Panc1 (cell line): ENCODE measurements at regions not wholly inside any gene's neighbourhood (a gene's known extent, or its start where the extent isn't known, plus 50 kb on each side); places are given as distances from the start of the nearest gene placed in this dataset.

Experiments used
- CTCF ChIP-seq: fragments of 450-650 bp; IDR thresholded peaks from 2 replicates; pipeline ENCODE4 v1.5.1; 2017; ENCODE audit warnings: mild to moderate bottlenecking
- POLR2AphosphoS5 ChIP-seq: IDR thresholded peaks from 2 replicates; pipeline ENCODE4 v1.6.1; 2012; ENCODE audit warnings: mild to moderate bottlenecking, low read depth, low read length, moderate library complexity
- REST ChIP-seq, 2 experiments: IDR thresholded peaks; 2 replicates each; pipeline ENCODE4 v1.6.1; 2011 to 2012; ENCODE audit warnings: low read depth in 2 of 2, control low read depth in 1 of 2, low read length in 1 of 2, mild to moderate bottlenecking in 1 of 2, moderate library complexity in 1 of 2; ENCODE audit not compliant: insufficient read depth in 1 of 2

GRCh38 chr1:14247666-14248065, 350.8 kb upstream of the KAZN start:
- no peak for TF ChIP-seq CTCF
- TF ChIP-seq REST (IDR thresholded peaks at IDR 0.05; ENCODE audit: insufficient read depth in 1 of 2, low read depth in 2 of 2, low read length in 1 of 2), result no peak
- TF ChIP-seq POLR2AphosphoS5, result no peak
